Breast epithelium (tissue), 3 donors: ENCODE measurements at regions not wholly inside any gene's neighbourhood (a gene's known extent, or its start where the extent isn't known, plus 50 kb on each side); places are given as distances from the start of the nearest gene placed in this dataset.

Source experiments
- CTCF ChIP-seq, 3 donors: fragments of 450-650 bp; IDR thresholded peaks; one replicate each; pipeline ENCODE4 v1.5.1; 2016 to 2017; ENCODE audit warnings: antibody characterized with exemption in 3 of 3, mild to moderate bottlenecking in 3 of 3, moderate library complexity in 3 of 3
- POLR2AphosphoS5 ChIP-seq, 3 donors: sonication (generic); formaldehyde crosslinking; IDR thresholded peaks; one replicate each; pipeline ENCODE4 v1.6.1; 2017; ENCODE audit warnings: antibody characterized with exemption in 3 of 3

- TF ChIP-seq CTCF (IDR thresholded peaks at IDR 0.05), result no peak
- TF ChIP-seq POLR2AphosphoS5 (IDR thresholded peaks at IDR 0.05), result no peak
Observed at GRCh38 chrX:73337366-73337765, 109.5 kb upstream of the CDX4 start.
